ENCODE measurements at regions not wholly inside any gene's neighbourhood (a gene's known extent, or its start where the extent isn't known, plus 50 kb on each side); places are given as distances from the start of the nearest gene placed in this dataset.
"Not testable (repeated sequence)": the region's sequence is repeated elsewhere in the genome, so short reads cannot be mapped to it uniquely, and the experiment has no call there.

DNA sequence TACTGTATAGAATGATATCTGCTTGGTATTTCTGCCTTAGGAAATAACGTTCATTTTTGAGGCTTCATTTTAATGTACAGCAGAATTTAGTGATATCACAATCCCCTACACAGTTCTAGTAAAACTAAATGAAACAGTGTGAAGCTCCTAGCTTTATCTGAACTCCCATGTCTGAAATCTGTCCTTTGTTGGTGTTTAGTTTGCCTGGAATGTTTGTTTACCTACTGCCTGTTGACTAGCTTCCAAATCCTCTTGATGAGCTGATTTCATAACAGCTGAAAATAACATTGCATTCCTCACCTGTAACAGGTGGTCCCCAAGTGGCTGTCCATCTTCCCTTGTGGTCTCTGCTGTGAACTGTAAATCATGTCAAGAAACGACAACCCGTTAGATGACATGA lies 629.1 kb downstream of the TTLL7 start:
- H3K9me3 Mint-ChIP-seq; H3K4me3 Mint-ChIP-seq; ATAC-seq (ENCODE audit: poor library complexity); H3K36me3 Mint-ChIP-seq (ENCODE audit: low read depth); intact Hi-C loops (cut with DNase I, micrococcal nuclease); H3K27ac Mint-ChIP-seq; CTCF ChIA-PET; H3K4me1 Mint-ChIP-seq (ENCODE audit: low read depth); H3K27ac ChIP-seq (ENCODE audit: low read depth in 1 of 2, low read length in 2 of 2); H3K9me3 ChIP-seq (ENCODE audit: control insufficient read depth in 1 of 2, insufficient read depth in 1 of 2, low read length in 2 of 2); DNase-seq; H3K27me3 Mint-ChIP-seq; H3K4me3 ChIP-seq (ENCODE audit: low read length); POLR2A ChIA-PET; H3K36me3 ChIP-seq (ENCODE audit: insufficient read depth, low read length); H3K4me1 ChIP-seq (ENCODE audit: insufficient read depth, low read length); H3K27me3 ChIP-seq (ENCODE audit: control insufficient read depth in 1 of 2, insufficient read depth in 2 of 2, low read length in 2 of 2): not testable (repeated sequence)

DNA sequence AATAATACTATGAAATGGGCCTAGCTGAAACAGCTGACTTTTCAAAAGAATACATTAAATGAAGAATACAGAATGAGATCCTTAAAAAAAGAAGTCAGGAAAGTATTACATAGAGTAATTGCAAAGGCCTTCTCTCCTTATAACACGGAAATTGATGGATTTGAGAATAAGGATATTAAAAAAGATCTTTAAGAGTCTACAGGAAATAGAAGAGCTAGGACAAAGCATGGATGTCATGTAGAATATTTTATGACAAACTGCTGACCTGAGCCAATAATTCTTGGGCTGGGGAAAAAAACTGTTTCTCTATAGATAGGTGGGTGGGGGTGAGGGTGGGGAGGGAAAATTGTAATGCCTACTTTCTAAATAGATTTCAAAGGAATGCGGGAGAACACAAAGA lies 633.6 kb downstream of the TTLL7 start:
- CTCF ChIA-PET; H3K36me3 ChIP-seq (ENCODE audit: insufficient read depth, low read length); H3K4me3 ChIP-seq (ENCODE audit: low read length); H3K4me1 ChIP-seq (ENCODE audit: insufficient read depth, low read length); H3K27me3 ChIP-seq (ENCODE audit: control insufficient read depth in 1 of 2, insufficient read depth in 2 of 2, low read length in 2 of 2); H3K9me3 ChIP-seq (ENCODE audit: control insufficient read depth in 1 of 2, insufficient read depth in 1 of 2, low read length in 2 of 2); H3K27ac ChIP-seq (ENCODE audit: low read depth in 1 of 2, low read length in 2 of 2); H3K27me3 Mint-ChIP-seq; intact Hi-C loops (cut with DNase I, micrococcal nuclease); ATAC-seq (ENCODE audit: poor library complexity); H3K9me3 Mint-ChIP-seq; DNase-seq; H3K27ac Mint-ChIP-seq; H3K4me1 Mint-ChIP-seq (ENCODE audit: low read depth); POLR2A ChIA-PET; H3K36me3 Mint-ChIP-seq (ENCODE audit: low read depth); H3K4me3 Mint-ChIP-seq: not testable (repeated sequence)

DNA sequence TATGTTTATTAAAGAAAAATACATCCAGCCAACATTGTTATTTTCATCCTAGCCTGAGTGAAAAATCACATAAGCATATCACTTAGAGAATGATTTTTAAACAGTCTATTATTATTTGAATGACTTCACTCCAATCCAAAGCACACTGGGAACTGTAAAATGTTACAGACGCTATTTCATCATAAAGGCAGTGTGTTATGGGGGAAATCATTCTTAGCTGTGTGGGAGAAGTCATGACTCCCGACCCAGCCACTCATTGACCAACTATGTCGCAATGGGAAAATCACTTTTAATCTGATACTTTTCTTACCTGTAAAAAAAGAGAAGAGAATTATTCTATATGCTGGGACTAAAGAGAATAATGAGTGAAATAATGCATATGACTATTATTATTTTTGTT lies 653.6 kb downstream of the TTLL7 start:
- H3K4me3 Mint-ChIP-seq; H3K27me3 ChIP-seq (ENCODE audit: control insufficient read depth in 1 of 2, insufficient read depth in 2 of 2, low read length in 2 of 2); H3K27ac Mint-ChIP-seq; H3K36me3 Mint-ChIP-seq (ENCODE audit: low read depth); H3K4me3 ChIP-seq (ENCODE audit: low read length); POLR2A ChIA-PET; H3K27ac ChIP-seq (ENCODE audit: low read depth in 1 of 2, low read length in 2 of 2); H3K9me3 ChIP-seq (ENCODE audit: control insufficient read depth in 1 of 2, insufficient read depth in 1 of 2, low read length in 2 of 2); H3K9me3 Mint-ChIP-seq; H3K4me1 ChIP-seq (ENCODE audit: insufficient read depth, low read length); H3K36me3 ChIP-seq (ENCODE audit: insufficient read depth, low read length); ATAC-seq (ENCODE audit: poor library complexity); H3K27me3 Mint-ChIP-seq; intact Hi-C loops (cut with DNase I, micrococcal nuclease); DNase-seq; H3K4me1 Mint-ChIP-seq (ENCODE audit: low read depth); CTCF ChIA-PET: not testable (repeated sequence)

DNA sequence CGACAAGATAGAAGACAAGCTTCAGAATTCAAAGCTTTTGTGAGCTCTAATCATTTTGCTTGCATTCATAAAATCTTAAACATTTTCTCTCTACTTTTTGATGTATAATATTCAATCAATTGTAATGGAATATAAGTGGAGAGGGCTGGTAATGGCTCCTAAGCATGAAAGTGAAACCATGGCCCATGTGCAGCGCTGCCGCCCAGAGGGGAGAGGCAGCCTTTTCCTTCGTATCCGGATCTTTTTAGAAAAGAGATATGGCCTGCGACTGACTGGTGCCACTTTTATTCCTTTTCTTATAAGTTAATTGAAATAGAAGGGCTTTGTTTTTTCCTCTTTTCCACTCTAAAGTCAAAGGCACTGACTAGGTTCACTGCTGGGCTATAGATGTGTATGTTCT lies 655.2 kb downstream of the TTLL7 start:
- H3K4me1 ChIP-seq (ENCODE audit: insufficient read depth, low read length); H3K9me3 ChIP-seq (ENCODE audit: control insufficient read depth in 1 of 2, insufficient read depth in 1 of 2, low read length in 2 of 2); POLR2A ChIA-PET; H3K27ac Mint-ChIP-seq; intact Hi-C loops (cut with DNase I, micrococcal nuclease); H3K4me3 ChIP-seq (ENCODE audit: low read length); H3K27me3 Mint-ChIP-seq; H3K27me3 ChIP-seq (ENCODE audit: control insufficient read depth in 1 of 2, insufficient read depth in 2 of 2, low read length in 2 of 2); CTCF ChIA-PET; H3K27ac ChIP-seq (ENCODE audit: low read depth in 1 of 2, low read length in 2 of 2); H3K36me3 ChIP-seq (ENCODE audit: insufficient read depth, low read length); H3K36me3 Mint-ChIP-seq (ENCODE audit: low read depth); ATAC-seq (ENCODE audit: poor library complexity); H3K9me3 Mint-ChIP-seq; H3K4me1 Mint-ChIP-seq (ENCODE audit: low read depth); H3K4me3 Mint-ChIP-seq: not testable (repeated sequence)
- peak in 1 of 14 experiments; percentile 18 for DNase-seq

DNA sequence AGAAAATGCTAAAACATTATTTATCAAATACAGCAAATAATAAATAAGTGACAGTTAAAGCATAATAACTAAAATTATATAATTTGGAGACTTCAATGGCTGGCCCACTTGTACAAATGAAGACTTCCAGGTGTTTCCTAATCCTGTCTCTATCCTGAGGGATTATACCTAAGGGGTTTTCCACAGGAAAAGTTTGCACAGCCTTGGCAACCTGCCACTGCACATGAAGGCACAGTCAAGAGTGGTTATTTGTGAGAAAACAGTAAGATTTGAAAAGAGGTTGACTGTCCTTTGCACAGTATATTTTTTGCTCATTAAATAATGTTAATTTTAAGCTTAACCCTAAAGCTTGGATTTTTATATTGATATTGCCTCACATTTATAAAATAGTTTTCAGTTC lies 655.9 kb downstream of the TTLL7 start:
- H3K9me3 Mint-ChIP-seq; intact Hi-C loops (cut with DNase I, micrococcal nuclease); DNase-seq; H3K27me3 Mint-ChIP-seq; H3K9me3 ChIP-seq (ENCODE audit: control insufficient read depth in 1 of 2, insufficient read depth in 1 of 2, low read length in 2 of 2); H3K36me3 ChIP-seq (ENCODE audit: insufficient read depth, low read length); H3K36me3 Mint-ChIP-seq (ENCODE audit: low read depth); H3K27me3 ChIP-seq (ENCODE audit: control insufficient read depth in 1 of 2, insufficient read depth in 2 of 2, low read length in 2 of 2); CTCF ChIA-PET; POLR2A ChIA-PET; H3K4me3 ChIP-seq (ENCODE audit: low read length); H3K4me3 Mint-ChIP-seq; H3K4me1 ChIP-seq (ENCODE audit: insufficient read depth, low read length); H3K27ac ChIP-seq (ENCODE audit: low read depth in 1 of 2, low read length in 2 of 2); ATAC-seq (ENCODE audit: poor library complexity); H3K4me1 Mint-ChIP-seq (ENCODE audit: low read depth); H3K27ac Mint-ChIP-seq: not testable (repeated sequence)

DNA sequence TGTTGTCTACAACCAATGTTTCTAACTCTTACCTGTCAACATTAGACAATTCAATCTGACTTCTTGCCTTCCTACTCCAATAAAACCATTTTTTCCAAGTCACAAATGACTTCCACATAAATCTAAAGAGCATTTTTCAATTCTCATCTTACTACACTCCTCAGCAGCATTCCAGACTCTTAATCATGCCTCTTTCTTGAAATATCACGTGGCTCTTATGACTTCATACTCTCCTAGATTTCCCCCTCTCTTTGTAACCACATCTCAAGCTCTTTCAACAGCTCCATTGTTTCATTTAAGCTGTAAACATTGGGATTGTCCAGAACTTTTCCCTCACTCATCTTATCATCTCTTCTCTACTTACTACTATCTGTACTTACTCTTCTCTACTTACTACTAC lies 666.6 kb downstream of the TTLL7 start:
- H3K27ac Mint-ChIP-seq; H3K27me3 ChIP-seq (ENCODE audit: control insufficient read depth in 1 of 2, insufficient read depth in 2 of 2, low read length in 2 of 2); H3K4me3 ChIP-seq (ENCODE audit: low read length); H3K4me1 Mint-ChIP-seq (ENCODE audit: low read depth); H3K9me3 Mint-ChIP-seq; DNase-seq; H3K36me3 ChIP-seq (ENCODE audit: insufficient read depth, low read length); H3K27me3 Mint-ChIP-seq; H3K36me3 Mint-ChIP-seq (ENCODE audit: low read depth); POLR2A ChIA-PET; ATAC-seq (ENCODE audit: poor library complexity); H3K27ac ChIP-seq (ENCODE audit: low read depth in 1 of 2, low read length in 2 of 2); CTCF ChIA-PET; H3K9me3 ChIP-seq (ENCODE audit: control insufficient read depth in 1 of 2, insufficient read depth in 1 of 2, low read length in 2 of 2); H3K4me1 ChIP-seq (ENCODE audit: insufficient read depth, low read length); intact Hi-C loops (cut with DNase I, micrococcal nuclease); H3K4me3 Mint-ChIP-seq: not testable (repeated sequence)
